ENCODE measurements at regions not wholly inside any gene's neighbourhood (a gene's known extent, or its start where the extent isn't known, plus 50 kb on each side); places are given as distances from the start of the nearest gene placed in this dataset.

GRCh38 chr22:27560781-27561180, 240.8 kb downstream of the MN1 start:
- no peak for ATAC-seq

GRCh38 chr22:27561286-27561904, 240.2 kb downstream of the MN1 start:
- DNase-seq (ENCODE audit: low spot score) (no peak), ATAC-seq (no peak)

More at GRCh38 chr22:27560781-27561180, 240.8 kb downstream of the MN1 start:
- DNase-seq (ENCODE audit: low spot score): no peak

- DNase-seq (ENCODE audit: low spot score) (no peak), ATAC-seq (no peak)
These were observed 236.8 kb downstream of the MN1 start for GRCh38 chr22:27564806-27565205.

GRCh38 chr22:27566602-27567001, 235.0 kb downstream of the MN1 start:
- no peak for ATAC-seq
- DNase-seq (ENCODE audit: low spot score): no peak

GRCh38 chr22:27568265-27568664, 233.3 kb downstream of the MN1 start:
- no peak for DNase-seq (ENCODE audit: low spot score)
- no peak for ATAC-seq

- ATAC-seq (no peak), DNase-seq (ENCODE audit: low spot score) (no peak)
These were observed 229.9 kb downstream of the MN1 start for GRCh38 chr22:27571463-27572277.

GRCh38 chr22:27572278-27572666, 229.3 kb downstream of the MN1 start:
- DNase-seq (ENCODE audit: low spot score) (no peak), ATAC-seq (no peak)

GRCh38 chr22:27573280-27574001, 228.1 kb downstream of the MN1 start:
- DNase-seq (ENCODE audit: low spot score): no peak
- no peak for ATAC-seq

GRCh38 chr22:27574002-27574366, 227.6 kb downstream of the MN1 start:
- no peak for ATAC-seq
- no peak for DNase-seq (ENCODE audit: low spot score)

- ATAC-seq: no peak
- DNase-seq (ENCODE audit: low spot score): no peak
These were observed 226.9 kb downstream of the MN1 start for GRCh38 chr22:27574651-27575050.

GRCh38 chr22:27575348-27575747, 226.2 kb downstream of the MN1 start:
- ATAC-seq: no peak
- DNase-seq (ENCODE audit: low spot score): no peak

GRCh38 chr22:27576413-27576812, 225.1 kb downstream of the MN1 start:
- ATAC-seq: no peak
- DNase-seq (ENCODE audit: low spot score): no peak

GRCh38 chr22:27576815-27577573, 224.6 kb downstream of the MN1 start:
- ATAC-seq (no peak), DNase-seq (ENCODE audit: low spot score) (no peak)

- ATAC-seq: no peak
- DNase-seq (ENCODE audit: low spot score): no peak
These were observed 224.0 kb downstream of the MN1 start for GRCh38 chr22:27577574-27577969.

GRCh38 chr22:27578937-27579617, 222.5 kb downstream of the MN1 start:
- DNase-seq (ENCODE audit: low spot score): no peak
- ATAC-seq: no peak

- no peak for ATAC-seq
- no peak for DNase-seq (ENCODE audit: low spot score)
These were observed 221.2 kb downstream of the MN1 start for GRCh38 chr22:27580311-27580897.

GRCh38 chr22:27581236-27581635, 220.3 kb downstream of the MN1 start:
- no peak for ATAC-seq

GRCh38 chr22:27581688-27582087, 219.9 kb downstream of the MN1 start:
- DNase-seq (ENCODE audit: low spot score) (no peak), ATAC-seq (no peak)

More at GRCh38 chr22:27581236-27581635, 220.3 kb downstream of the MN1 start:
- DNase-seq (ENCODE audit: low spot score): no peak

- ATAC-seq: no peak
- no peak for DNase-seq (ENCODE audit: low spot score)
These were observed 217.7 kb downstream of the MN1 start for GRCh38 chr22:27583856-27584255.

- DNase-seq (ENCODE audit: low spot score) (no peak), ATAC-seq (no peak)
These were observed 216.4 kb downstream of the MN1 start for GRCh38 chr22:27585141-27585540.

Data from left lobe of liver (tissue), 2 donors.